HG02571 (cell line): ENCODE measurements at regions not wholly inside any gene's neighbourhood (a gene's known extent, or its start where the extent isn't known, plus 50 kb on each side); places are given as distances from the start of the nearest gene placed in this dataset.
"Not testable (repeated sequence)": the region's sequence is repeated elsewhere in the genome, so short reads cannot be mapped to it uniquely, and the experiment has no call there.

Experiments used
- ATAC-seq: cut with Tn5 transposase; IDR thresholded peaks from one replicate; pipeline ENCODE4 v1.9.1; 2021; ENCODE audit warnings: mild to moderate bottlenecking, moderate library complexity; ENCODE audit not compliant: unreplicated experiment

GRCh38 chr15:77844798-77845446, 212.2 kb upstream of the LINGO1 start:
- ATAC-seq = no peak

DNA sequence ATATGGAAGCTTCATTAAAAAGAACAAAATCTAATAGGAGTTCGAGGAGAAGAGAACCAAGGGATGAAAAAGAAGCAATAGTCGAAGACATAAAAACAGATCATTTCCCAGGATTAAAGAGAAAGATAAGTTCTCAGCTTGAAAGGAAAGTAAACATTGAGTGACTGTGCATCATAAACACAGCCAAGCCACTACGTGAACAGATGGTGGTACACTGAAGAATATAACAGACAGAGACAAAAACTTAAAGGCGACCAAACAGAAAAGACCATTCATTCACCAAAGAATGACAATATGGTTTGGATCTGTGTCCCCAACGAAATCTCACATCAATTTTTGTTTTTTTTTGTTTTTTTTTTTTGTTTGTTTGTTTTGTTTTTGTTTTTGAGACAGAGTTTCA, 210.8 kb upstream of the LINGO1 start:
- ATAC-seq = no peak

DNA sequence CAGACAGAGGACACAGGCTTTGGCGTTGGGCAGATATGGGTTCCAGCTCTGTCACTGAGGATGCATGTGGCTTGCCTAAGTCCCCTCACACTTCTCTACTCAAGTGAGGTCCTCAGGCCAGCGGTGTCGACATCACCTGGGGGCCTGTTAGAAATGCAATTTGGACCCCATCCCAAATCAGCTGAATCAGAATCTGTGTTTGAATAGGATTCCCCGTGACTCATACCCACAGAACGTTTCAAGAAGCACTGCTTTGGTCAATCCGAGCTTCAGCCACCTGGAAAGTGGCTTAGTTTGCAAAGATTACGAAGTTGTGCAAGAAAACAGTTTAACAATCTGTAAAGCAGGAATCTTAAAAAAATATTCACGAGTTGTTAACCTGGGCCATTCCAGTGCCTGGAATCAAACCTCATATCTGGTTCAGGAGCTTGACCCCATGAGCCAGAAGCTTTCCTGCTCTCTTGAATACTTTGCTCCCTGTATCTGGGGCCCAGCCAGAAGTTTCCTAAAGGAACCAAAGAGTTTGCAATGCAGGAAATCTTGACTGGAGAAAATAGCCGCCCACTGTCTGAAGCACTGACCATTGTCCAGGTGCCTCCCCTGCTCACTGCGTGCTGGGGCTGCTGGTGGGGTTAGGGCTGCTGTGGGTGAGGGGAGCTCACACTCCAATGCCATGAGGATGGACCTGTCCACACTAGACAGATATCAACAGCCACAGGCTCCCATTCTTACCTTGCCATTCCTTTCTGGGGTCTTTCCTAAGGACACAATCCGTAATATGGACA, 208.5 kb upstream of the LINGO1 start:
- ATAC-seq = no peak

- ATAC-seq = no peak
These were observed 207.5 kb upstream of the LINGO1 start for GRCh38 chr15:77839970-77840905.

GRCh38 chr15:77839456-77839855, 206.7 kb upstream of the LINGO1 start:
- no peak for ATAC-seq

DNA sequence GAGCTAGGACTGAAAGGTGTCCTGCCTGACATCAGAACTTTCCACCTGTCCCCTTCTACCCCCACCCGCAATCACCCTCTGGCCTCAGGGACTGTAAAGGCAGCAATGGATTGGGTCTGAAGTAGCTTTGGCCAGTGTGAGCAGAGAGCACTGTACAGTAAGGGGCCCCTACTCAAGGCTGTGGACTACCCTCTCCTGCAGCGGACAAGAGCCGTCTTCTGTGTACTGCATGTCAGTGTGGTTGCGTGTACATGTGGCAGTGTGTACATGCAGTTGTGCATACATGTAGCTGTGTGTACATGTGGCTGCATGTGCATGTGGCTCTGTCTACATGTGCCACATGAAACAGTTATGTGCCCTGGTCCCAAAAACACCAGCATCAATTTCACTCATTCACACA, 205.9 kb upstream of the LINGO1 start:
- no peak for ATAC-seq

- no peak for ATAC-seq
These were observed 205.3 kb upstream of the LINGO1 start for GRCh38 chr15:77838061-77838460.

DNA sequence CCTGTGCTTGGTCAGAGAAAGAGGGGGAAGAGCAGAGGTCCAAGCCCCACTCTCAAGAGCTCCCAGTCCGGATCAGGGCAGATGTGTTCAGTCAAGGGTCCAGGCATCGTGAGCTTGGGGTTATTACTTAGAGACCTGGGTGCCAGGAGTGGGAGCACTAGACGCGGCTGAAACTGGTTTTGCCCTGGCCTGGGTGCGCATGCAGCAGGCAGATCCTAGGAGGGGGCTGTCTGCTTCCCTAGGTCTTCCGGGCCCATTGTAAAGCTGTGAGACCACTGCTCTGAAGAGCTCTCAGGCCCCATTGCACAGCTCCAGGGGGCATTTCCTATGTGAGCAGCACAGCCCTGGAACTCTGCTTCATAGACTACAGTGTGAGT, 204.9 kb upstream of the LINGO1 start:
- no peak for ATAC-seq

- ATAC-seq = no peak
These were observed 204.4 kb upstream of the LINGO1 start for GRCh38 chr15:77836906-77837648.

DNA sequence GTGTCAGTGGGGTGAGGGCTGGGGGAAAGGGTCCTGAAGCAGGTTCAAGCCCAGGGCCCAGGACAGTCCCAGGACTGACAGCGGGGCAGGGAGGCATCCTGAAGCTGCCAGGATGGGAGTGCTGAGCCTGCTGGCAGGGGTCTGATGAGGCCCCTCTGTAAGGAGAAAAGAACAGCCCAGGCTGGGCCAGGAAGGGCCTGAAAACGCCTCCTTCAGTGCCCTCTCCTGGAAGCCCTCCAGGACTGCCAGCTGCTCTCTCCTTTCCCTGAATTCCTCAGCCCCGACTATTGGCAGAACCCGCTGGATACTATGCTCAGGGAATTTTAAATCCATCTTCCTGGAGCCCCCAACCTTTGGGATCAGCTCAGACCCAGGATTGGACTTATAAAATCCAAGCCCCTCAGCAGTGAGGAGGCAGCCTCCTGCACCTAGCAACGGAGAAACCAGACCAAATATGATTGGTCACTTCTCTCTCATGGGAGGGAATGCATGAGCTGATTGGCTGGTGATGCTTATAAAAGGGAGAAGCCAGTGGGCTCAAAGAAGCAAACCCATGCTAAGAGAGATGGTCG, 203.5 kb upstream of the LINGO1 start:
- no peak for ATAC-seq

GRCh38 chr15:77834276-77834990, 201.7 kb upstream of the LINGO1 start:
- no peak for ATAC-seq

DNA sequence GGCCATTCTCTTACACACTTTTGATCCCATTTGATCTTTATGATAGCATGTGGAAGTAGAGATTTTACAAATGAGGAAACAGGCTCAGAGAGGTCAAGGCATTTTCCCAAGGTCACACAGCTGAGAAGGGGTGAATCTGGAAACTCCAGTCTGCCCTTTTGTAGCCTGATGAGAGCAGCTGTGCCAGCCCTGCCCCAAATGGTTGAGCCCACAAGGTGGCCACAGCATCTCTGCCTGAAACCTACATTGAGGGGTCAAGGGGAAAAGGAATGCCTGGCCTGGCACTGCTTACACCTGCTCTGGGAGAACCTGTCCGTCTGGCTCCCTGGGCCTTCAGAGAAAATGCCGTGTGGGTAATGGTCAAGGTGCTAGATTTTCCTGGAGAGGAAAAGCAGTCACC, 200.2 kb upstream of the LINGO1 start:
- ATAC-seq = no peak

- ATAC-seq = no peak
These were observed 199.3 kb upstream of the LINGO1 start for GRCh38 chr15:77831986-77832385.

GRCh38 chr15:77830051-77830468, 197.3 kb upstream of the LINGO1 start:
- no peak for ATAC-seq

- ATAC-seq = not testable (repeated sequence)
These were observed 196.6 kb upstream of the LINGO1 start for GRCh38 chr15:77829331-77829730.

DNA sequence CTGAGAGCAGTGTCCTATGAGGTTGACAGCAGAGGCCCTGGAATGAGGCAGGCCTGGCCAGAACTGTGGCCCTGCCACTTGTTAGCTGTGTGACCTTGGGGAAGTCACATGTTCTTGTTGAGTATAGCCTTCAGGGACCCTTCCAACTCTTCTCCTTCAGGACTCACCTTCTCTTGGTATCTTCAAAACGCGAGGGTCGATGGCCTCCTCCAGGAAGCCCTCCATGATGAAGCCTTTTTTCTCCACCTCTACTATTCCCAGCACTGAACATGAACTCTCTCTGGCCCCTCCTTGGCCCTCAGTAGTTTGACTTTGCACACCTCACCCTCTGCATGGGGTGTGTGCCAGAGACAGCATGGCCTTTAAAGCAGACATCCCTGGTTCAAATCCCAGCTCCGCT, 195.1 kb upstream of the LINGO1 start:
- no peak for ATAC-seq

- ATAC-seq = no peak
These were observed 193.4 kb upstream of the LINGO1 start for GRCh38 chr15:77826006-77826695.

GRCh38 chr15:77825546-77825945, 192.8 kb upstream of the LINGO1 start:
- no peak for ATAC-seq

DNA sequence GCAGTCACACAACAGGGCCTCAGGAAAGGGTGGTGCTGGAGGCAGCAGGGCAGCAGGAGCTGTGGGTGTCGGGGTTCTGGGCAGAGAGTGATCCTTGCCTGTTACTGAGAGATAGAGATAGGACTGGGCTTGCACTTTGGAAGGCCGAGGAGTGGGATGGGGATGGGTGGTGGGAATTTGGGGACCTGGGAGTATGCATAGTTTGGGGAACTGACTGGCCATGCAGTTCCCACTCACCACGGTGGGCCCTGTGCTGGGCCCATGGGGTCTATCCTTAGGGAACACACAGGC, 192.5 kb upstream of the LINGO1 start:
- ATAC-seq = no peak
